AG08395 (cell line): ENCODE measurements at regions not wholly inside any gene's neighbourhood (a gene's known extent, or its start where the extent isn't known, plus 50 kb on each side); places are given as distances from the start of the nearest gene placed in this dataset.

Experiments
- DNase-seq: peaks from one replicate; pipeline ENCODE4 v3.0.0; 2012; ENCODE audit warnings: mixed read lengths, low spot score

DNA sequence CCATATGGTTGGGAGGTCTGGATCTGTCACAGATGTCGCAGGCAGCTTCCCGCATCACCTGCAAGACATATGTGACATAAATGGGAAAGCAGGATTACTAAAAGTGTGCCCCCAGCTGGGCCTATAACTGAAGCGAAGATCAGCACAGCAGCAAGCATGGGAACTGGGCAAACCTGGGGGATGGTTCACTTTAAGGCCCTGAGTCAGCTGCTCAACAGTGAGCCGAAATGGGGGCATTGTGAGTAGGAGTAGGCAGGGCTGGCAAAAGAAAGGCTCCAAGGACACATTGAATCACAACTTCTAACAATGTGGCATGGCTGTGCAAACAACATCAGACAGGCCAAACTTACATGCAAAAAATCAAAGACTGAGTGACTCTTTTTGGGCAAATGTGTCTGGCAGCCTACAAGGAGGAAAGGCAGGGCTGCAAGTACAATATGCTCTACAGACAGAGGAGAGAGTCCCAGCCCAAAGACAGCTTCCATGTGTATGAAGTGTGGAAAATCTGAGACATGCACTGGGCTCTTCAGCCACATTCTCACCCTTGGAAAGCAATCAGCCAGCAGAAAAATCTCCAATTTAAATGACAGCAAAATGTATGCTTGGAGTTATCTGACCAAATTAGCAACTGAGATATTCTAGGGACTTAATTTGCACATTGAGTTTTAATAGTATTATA lies 531.0 kb upstream of the MMS22L start:
- DNase-seq, result no peak

DNA sequence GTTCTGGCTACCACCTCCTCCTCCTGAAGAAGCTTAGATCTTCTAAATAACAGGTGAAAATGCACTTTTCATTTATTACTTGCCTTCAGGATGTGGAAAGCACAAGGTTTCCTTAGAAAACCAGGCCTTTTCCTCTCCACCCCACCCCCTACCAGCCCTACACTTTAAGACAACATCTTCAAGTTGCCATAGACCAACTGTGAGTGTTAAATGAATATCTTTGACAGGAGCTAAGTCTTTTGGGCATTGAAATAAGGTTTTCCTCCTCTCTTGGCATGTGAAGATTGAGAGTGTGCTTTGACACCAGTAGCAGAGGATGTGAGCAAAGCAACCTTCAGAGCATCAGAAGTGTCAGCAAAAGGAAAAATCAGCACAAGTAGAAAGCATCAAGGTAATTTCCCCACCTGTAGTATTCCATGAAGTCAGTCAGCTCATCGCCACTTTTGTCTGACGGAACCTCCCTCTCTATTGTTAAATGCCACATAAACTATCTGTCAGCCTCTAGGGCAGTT lies 532.3 kb upstream of the MMS22L start:
- DNase-seq, result no peak

DNA sequence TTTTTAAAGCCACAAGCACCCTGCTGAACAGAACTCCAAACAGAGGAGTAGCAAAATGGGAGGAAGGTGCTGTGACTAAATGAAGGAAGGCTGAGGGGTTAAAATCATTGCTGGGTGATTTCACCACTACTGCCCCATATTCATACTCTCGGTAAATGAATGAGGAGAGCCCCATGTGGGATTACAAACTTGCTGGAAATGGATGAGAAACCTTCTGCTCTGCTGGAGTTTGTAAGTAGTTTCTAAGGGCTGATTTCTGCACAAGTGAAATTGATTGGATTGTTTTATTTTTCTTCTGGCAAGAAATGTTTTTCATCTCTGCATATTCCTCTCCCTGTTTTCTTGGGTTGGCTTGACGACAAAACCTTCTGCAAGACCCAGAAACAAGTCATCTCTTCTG lies 533.5 kb upstream of the MMS22L start:
- DNase-seq, result no peak

DNA sequence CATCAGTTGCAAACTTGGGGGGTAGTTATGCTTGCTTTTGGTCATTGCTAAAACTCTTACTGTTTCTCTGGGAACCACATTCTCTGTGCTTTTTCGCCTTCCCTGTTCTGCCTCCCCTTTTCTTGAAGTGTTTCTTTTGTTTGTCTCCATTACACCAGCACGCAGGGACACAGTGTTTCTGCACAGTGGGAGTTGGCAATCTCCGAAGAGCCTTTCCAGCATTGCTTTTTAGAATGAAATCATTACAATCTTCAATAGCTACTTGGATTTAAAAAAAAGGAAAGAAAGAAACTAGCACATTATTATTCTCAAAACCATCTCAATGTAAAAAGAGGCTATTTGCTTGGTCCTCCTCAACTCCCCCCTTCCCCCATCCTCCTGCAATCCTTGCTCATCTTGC lies 536.7 kb upstream of the MMS22L start:
- DNase-seq, result no peak

DNA sequence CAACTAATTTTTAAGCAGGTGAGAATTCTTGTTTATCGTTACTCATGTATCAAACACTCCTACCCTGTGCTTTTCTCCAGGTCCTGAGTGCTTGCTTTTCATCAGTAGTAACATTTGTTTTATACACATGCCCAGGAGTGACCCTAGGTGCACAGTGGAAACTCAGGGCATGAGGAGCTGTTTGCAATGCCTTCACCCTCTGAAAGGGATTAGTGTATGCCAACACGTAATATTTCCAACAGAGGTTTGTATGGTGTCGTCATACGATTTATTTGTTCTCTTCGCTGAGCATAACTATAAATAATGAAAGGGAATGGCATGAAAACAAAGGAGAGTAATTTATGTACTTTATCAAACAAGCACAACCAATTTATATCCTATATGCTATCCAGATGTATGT lies 537.4 kb upstream of the MMS22L start:
- DNase-seq, result no peak

DNA sequence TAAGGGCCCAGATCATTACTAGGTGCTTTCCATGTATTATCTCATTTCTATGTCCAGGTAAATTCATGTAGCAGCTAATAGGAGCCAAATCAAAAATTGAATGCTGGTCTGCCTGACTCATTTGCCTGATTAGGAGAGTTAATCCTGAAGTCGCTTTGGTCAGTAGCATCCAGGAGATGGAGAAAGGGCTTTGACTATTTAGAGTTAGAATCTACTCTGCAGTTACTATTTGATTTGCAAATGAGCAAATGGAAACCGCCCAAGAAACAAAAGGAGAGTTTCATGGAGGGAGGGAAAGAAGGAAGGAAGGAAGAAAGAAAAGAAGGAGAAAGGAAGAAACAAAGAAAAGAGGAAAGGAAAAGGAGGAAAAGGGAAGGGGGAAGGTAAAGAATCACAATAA lies 539.6 kb upstream of the MMS22L start:
- DNase-seq, result no peak

DNA sequence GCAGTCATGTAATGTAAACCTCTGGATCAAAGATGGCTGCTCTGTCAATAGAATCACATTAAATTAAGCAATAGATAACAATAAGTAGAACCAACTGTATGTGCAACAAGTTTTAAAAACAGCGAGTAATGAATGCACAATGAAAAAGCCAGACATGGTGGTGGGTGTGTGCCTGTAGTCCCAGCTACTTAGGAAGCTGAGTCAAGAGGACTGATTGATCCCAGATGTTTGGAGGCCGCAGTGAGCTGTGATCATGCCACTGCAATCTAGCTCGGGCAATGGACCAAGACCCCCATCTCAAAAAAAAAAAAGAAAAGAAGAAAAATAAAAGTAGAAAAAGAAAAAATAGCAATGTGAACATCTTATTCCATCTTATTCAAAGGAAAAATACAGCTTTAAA lies 558.7 kb upstream of the MMS22L start:
- peak; percentile 34 for DNase-seq

DNA sequence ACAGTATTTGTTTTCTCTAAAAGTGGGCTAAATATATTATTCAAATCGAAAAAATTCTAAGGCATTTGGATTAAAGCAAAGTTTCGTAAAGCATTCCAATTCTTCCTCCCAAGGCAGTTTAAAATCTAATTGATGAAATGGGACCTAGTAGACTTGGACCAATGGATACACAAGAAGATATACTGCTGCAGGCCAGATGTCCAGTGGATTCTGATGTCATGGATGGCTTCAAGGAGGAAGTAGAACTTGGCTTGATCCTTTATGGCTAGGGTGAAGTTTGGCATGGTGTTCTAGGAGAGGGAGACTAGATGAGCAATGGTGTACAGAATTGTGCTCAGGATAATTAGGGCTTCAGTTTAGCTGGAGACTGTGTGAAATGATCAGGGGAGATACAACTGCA lies 559.5 kb upstream of the MMS22L start:
- peak; percentile 10 for DNase-seq

DNA sequence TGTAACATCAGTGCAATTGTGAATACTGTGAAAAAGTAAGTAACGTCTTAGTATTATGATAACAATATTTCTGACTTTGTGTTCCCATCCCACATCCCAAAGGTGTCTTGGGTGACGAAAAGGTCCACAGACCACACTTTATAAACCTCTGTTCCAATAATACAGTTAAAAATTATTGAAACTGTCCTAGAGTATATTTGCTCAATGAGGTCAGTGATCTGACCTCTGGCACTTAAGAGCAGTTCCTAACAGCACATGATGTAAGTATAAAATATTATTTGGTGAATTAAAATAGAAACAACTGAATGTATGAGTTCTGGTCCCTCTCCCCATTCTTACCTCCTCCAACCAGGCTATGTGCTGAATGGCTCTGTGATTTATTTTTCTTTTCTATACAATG lies 566.4 kb upstream of the MMS22L start:
- no peak for DNase-seq

DNA sequence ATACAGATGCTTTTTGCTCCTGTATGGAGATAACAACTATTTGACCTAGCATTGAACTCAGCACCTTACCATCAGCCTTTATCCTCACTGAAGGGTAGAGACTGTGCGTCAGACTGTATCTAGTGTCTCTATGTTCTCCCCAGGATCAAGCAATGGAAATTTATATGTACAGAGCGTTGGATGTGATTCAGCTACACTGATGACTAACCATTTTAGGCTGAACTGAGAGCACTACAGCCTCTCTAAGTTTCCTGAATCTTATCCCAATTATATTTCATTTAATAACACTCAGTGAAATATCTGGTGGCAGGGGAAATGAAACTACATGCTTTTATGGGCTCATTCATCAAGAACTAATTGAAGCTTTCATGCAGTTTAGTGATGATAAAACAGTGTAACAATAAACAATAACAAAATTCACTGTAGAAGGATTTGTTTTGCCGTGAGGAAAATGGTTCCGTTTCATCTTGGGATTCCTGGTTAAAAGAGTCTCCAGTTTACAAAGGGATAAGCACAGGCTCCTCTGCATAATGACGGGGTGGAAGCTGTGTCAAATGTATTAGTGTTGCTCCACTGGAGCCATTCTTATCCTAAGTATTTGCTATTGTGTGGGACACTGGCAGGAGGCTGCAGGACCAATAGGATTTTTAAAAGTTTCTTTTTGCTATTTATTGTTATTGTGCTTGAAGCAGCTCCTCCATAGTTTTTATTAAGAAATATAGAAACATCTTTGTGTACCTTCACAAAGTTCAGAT lies 567.6 kb upstream of the MMS22L start:
- peak; percentile 58 for DNase-seq

DNA sequence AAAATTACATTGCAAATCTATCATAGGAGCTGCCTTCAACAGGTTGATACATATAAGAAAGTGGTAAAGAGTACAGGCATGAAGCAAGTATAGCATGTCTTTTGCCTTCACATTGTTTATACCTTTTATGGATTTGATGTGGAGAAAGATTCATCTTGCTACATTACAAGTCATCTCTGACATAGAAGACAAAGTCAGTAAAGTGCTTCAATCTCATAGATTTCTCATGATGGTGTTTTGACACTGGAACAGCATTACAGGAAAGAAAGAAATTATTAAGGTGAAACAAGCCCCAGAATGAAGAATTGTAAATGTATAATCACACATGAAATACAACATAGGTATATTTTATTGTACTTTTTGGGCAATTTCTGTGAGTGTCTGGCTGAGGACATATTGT lies 580.7 kb upstream of the MMS22L start:
- DNase-seq, result no peak

DNA sequence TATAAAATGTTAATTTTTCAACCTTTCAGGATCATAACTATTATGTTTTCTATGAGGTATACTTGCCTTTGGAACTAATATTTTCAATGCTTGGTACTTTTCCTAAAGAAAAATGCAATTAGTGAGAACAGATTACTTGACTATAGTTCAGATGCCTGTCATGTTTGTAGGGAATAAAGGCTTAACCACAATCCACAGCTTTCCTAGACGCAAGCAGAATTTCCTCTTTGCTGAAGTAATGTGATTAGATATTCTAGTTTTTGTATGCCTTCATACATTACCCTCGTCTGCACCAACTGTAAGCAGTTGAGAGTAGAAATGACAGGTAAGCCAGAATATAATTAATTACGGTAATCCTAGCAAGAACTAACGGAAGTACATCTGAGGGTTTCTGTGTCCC lies 581.4 kb upstream of the MMS22L start:
- DNase-seq, result no peak

DNA sequence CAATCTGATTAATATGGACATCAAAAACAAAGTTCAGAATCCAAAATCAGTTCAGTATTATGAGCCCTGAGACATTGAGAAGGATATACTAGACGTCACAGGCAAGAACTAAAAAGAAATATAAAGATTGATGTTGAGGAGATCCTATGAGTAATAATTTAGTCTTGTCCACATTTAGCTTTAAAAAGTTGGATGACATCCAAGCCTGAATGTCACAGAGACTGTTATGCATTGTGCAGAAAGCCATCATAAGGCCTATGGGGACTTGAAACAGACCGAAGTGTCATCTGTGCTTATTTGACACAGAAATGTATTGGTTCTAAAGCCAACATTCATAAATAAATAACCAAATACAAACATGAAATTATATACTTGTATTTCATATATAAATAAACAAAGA lies 581.8 kb upstream of the MMS22L start:
- DNase-seq, result peak; percentile 3

DNA sequence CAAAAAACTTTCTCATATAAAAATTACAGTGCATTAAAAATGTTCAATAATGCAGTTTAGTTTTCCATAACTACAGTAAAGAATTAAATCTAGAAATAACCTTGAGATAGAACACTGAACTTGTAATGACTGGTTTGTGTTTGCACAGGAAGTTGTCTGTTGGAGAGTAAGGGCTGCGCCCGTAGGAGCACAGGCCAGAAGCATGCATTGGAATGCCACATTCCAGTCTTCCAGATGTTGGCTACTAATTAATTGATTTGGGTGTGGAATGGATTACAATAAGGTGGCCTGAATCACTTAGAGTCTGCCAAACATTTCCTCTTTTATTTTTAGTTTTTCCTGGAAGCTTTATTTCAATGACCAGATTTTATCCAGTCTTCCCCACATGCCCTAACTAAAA lies 582.6 kb upstream of the MMS22L start:
- peak; percentile 3 for DNase-seq

DNA sequence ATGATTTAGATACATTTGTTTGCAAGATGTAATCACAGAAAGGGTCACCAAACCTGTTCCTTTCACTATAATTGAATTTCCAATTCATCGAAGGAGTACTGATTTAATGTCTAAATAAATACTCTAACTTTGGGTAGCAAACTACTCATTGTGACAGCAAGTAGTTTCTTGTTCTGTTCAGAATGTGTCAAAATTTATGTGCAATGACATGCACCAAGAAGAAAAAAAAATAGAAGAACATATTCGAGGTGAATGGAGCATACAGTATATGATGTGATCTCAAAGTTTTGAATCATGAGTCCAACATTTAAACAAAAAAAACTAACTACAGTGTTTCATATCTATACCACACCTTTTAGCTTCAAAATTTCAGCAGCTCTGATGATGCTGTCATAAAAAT lies 583.6 kb upstream of the MMS22L start:
- no peak for DNase-seq

DNA sequence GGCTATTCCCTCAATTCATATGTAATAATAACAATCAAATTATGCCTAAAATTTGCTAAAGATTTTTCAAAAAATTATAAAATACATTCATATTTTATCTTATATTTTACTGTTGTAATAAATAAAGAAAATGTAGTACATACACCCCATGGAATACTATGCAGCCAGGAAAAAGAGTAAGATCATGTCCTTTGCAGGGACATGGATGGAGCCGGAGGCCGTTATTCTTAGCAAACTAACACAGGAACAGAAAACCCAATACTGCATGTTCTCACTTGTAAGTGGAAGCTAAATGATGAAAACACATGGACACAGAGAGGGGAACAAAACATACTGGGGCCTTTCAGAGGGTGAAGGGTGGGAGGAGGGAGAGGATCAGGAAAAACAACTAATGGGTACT lies 584.2 kb upstream of the MMS22L start:
- DNase-seq, result no peak

DNA sequence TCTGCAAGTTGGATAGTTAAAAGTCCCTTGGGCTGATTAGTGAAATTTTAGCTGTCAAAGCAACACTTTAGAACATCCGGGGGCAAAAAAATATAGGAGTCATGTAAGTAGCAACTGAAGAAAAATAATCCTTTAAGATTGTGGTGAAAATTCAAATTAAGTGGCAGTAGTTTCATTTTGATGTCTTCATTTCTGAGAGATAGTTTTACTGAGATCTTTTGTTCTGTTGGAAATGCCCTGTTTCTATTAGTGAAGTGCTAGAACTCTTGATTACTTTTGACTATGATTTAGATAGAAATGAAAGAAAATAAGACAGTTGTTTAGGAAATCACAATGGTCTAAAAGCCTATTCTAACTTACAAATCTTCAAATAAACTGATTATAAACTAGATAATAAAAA lies 587.3 kb upstream of the MMS22L start:
- DNase-seq, result no peak

DNA sequence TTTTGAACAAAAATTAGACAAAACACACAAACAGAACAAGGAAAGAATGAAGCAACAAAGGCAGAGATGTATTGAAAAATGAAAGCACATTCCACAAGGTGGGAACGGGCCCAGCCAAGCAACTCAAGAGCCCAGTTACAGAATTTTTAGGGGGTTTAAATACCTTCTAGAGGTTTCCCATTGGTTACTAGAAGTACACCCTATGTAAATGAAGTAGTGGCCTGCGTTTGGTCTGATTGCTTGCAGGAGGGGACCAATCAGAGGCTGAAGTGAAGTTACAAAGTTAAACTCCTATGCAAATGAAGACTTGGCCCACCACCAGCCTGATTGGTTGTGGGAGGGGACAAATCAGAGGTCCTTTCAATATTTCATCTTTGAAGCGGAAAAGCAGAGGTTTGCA lies 593.7 kb upstream of the MMS22L start:
- DNase-seq, result no peak

DNA sequence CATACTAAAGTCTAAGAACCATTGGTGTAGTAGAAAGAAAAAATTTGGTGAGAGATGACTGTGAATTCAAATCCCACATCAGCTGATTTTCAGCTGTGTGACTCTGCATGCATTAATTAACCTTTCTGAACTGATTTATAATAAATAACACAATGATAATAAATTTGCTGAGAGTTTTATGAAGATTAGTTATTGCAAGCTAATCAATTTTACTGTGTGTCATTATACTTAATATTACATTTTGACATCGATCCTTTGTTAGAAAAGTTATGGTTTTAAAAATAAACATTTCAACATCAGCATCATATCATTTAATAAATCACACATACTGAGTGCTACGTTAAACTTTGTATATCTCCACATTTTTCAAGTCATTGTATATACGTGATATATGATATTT lies 599.7 kb upstream of the MMS22L start:
- no peak for DNase-seq

DNA sequence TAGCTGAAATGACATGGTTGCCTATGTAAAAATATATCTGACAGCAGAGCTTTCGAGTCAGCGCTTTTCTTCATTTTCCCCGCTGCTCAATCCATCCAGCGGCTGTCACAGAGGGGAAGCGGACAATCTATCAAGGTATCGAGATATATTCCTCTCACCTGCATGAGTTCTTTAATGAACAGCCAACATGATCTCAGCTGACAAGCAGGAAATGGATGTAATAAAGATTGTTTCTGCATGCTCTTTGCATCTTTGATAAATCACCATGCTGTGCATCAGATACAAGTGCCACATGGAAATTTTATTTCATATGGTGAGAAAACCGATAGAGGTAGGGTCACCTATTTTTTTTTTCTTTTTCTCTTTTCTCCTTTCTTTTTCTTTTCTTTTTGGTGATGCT lies 602.3 kb upstream of the MMS22L start:
- DNase-seq, result no peak

DNA sequence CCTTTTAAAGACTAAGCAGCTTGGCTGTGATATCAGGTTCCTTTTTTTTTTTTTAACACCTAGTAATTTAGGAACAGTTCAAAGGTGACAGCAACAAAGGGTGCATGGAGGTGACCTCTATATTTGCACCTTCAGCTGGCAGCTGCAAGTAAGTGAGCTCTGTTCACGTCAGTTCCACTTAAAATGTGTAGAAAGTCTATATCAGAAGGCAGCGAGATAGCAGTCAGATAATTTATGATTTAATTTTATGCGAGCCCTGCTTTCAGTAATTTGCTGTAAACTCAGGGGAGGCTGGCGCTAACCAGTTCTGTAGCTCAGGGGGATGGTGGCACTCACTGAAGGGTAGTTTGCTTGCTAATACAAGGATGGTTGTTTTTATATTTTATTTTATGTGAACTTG lies 602.8 kb upstream of the MMS22L start:
- no peak for DNase-seq

DNA sequence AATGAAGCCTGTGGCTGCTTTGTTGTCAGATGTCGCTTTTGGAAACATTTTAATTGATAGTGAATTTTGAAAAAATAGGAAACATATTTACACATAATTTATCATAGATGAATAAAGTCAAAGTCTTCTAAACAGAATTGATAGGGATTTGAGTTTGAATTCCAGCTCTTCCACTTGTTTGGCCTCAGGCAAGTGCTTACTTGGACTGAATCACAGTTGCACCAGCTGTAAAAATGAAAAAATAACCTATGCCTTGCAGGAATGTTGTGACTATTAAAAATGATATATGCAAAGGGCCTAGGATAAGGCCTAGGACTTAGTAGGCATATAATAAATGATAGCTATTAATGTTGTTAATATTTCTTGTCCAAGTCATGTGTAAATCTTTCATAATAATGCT lies 618.5 kb upstream of the MMS22L start:
- no peak for DNase-seq

DNA sequence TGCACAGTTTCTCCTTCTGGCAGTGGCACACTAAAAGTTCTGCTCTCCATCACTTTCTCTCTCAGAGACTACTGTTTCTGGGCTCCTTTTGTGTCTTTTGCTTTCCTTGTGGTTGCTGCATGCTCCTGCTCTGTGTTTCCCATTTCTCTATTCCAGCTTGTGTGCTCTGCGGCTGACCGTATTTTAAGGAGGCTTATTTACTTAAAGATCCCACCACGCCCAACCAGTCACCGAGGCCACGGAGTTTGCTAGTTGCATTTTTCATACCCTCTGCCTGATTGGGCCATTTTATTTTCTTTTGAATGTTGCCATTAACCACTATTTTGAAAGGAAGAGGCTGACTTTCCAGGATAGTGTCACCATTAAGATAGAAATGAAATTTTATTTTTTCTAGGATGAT lies 626.4 kb upstream of the MMS22L start:
- DNase-seq, result no peak

DNA sequence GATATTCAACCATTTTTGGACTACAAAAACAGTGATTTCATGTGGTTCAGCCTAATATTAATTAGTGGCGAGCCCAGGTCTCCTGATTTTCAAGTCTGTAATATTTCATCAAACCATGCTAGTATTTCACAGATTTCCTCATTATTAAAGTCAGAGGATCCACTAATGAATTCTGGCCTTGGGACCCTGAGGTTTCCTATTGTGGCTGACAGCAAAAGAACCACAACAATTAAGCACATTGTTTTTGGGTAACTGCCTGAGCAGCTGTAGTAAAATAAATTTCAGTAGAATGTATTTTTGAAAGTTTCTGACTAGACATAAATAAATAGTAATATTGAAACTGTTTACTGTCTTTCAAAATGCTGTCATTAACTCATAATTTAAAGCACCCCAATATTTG lies 630.7 kb upstream of the MMS22L start:
- no peak for DNase-seq
